Liver (tissue), 8 donors: ENCODE measurements at regions not wholly inside any gene's neighbourhood (a gene's known extent, or its start where the extent isn't known, plus 50 kb on each side); places are given as distances from the start of the nearest gene placed in this dataset.

Source experiments
- DNase-seq: peaks from one replicate; pipeline ENCODE4 v3.0.0-alpha.2; 2017; ENCODE audit warnings: low spot score
- H3K27ac ChIP-seq, 2 donors: one replicate each; pipeline ENCODE4 v1.7.0; 2013; ENCODE audit warnings: inconsistent platforms in 2 of 2, low read length in 2 of 2, control low read depth in 1 of 2, low read depth in 1 of 2, mild to moderate bottlenecking in 1 of 2
- H3K27me3 ChIP-seq, 4 donors: one replicate each; pipeline versions ENCODE4 v1.6.1 to v1.7.0; 2013; ENCODE audit warnings: low read length in 3 of 4, inconsistent platforms in 1 of 4, mild to moderate bottlenecking in 1 of 4, moderate library complexity in 1 of 4; ENCODE audit not compliant: control insufficient read depth in 4 of 4, insufficient read depth in 4 of 4
- H3K36me3 ChIP-seq, 4 donors: one replicate each; pipeline versions ENCODE4 v1.6.1 to v1.7.0; 2013; ENCODE audit warnings: low read length in 3 of 4, mild to moderate bottlenecking in 3 of 4, low read depth in 1 of 4, moderate library complexity in 1 of 4; ENCODE audit not compliant: control insufficient read depth in 4 of 4, insufficient read depth in 3 of 4
- H3K4me1 ChIP-seq, 4 donors: one replicate each; pipeline versions ENCODE4 v1.6.1 to v1.7.0; 2013; ENCODE audit warnings: low read length in 3 of 4, mild to moderate bottlenecking in 3 of 4, moderate library complexity in 1 of 4; ENCODE audit not compliant: control insufficient read depth in 4 of 4, insufficient read depth in 4 of 4
- H3K4me3 ChIP-seq, 3 donors: one replicate each; pipeline versions ENCODE4 v1.6.1 to v1.7.0; 2013; ENCODE audit warnings: low read length in 3 of 3, control low read depth in 1 of 3, low read depth in 1 of 3, mild to moderate bottlenecking in 1 of 3
- H3K9ac ChIP-seq, 2 donors: one replicate each; pipeline ENCODE4 v1.7.0; 2013; ENCODE audit warnings: low read length in 2 of 2, mild to moderate bottlenecking in 2 of 2, moderate library complexity in 2 of 2, control low read depth in 1 of 2, low read depth in 1 of 2
- H3K9me3 ChIP-seq, 4 donors: one replicate each; pipeline versions ENCODE4 v1.6.1 to v1.7.0; 2013; ENCODE audit warnings: low read length in 3 of 4; ENCODE audit not compliant: control insufficient read depth in 4 of 4
- CTCF ChIP-seq: fragments of 150-350 bp; IDR thresholded peaks from 2 replicates; pipeline ENCODE4 v1.5.1; 2017; ENCODE audit warnings: improper control_type of control experiment, low read depth, low read length; ENCODE audit not compliant: missing input control
- EGR1 ChIP-seq, 2 donors: IDR thresholded peaks; 2 replicates each; pipeline ENCODE4 v1.6.1; 2016 to 2018; ENCODE audit warnings: antibody characterized with exemption in 2 of 2, low read depth in 2 of 2
- FOXA1 ChIP-seq: IDR thresholded peaks from 2 replicates; pipeline ENCODE4 v1.6.1; 2016; ENCODE audit warnings: antibody characterized with exemption
- FOXA2 ChIP-seq: IDR thresholded peaks from 2 replicates; pipeline ENCODE4 v1.6.1; 2016; ENCODE audit warnings: antibody characterized with exemption
- HNF4A ChIP-seq, 2 donors: conservative IDR thresholded peaks; 2 replicates each; pipeline ENCODE4 v1.6.1; 2016; ENCODE audit warnings: antibody characterized with exemption in 2 of 2, mild to moderate bottlenecking in 2 of 2
- HNF4G ChIP-seq: IDR thresholded peaks from 2 replicates; pipeline ENCODE4 v1.6.1; 2016; ENCODE audit warnings: antibody characterized with exemption
- JUND ChIP-seq, 2 donors: IDR thresholded peaks; 2 replicates each; pipeline ENCODE4 v1.6.1; 2016; ENCODE audit warnings: antibody characterized with exemption in 2 of 2
- MAX ChIP-seq: IDR thresholded peaks from 2 replicates; pipeline ENCODE4 v1.6.1; 2016; ENCODE audit warnings: antibody characterized with exemption
- NR2F2 ChIP-seq: IDR thresholded peaks from 2 replicates; pipeline ENCODE4 v1.6.1; 2016; ENCODE audit warnings: antibody characterized with exemption
- RAD21 ChIP-seq, 2 donors: IDR thresholded peaks; 2 replicates each; pipeline ENCODE4 v1.6.1; 2016; ENCODE audit warnings: antibody characterized with exemption in 2 of 2, mild to moderate bottlenecking in 2 of 2
- RXRA ChIP-seq, 2 donors: IDR thresholded peaks; 2 replicates each; pipeline ENCODE4 v1.6.1; 2017 to 2018; ENCODE audit warnings: antibody characterized with exemption in 2 of 2, mild to moderate bottlenecking in 1 of 2
- SP1 ChIP-seq: IDR thresholded peaks from 2 replicates; pipeline ENCODE4 v1.6.1; 2018; ENCODE audit warnings: antibody characterized with exemption, mild to moderate bottlenecking
- TAF1 ChIP-seq: conservative IDR thresholded peaks from 2 replicates; pipeline ENCODE4 v1.6.1; 2016; ENCODE audit warnings: antibody characterized with exemption, mild to moderate bottlenecking
- YY1 ChIP-seq: IDR thresholded peaks from 2 replicates; pipeline ENCODE4 v1.6.1; 2016; ENCODE audit warnings: antibody characterized with exemption, mild to moderate bottlenecking
- ZBTB33 ChIP-seq: IDR thresholded peaks from 2 replicates; pipeline ENCODE4 v1.6.1; 2016; ENCODE audit warnings: antibody characterized with exemption
- WGBS: extraction: QIAGEN DNeasy Blood & Tissue Kit; methylation state at CpG from one replicate; pipeline ENCODE4 v1.1.7; 2013; 5-methylcytosine and 5-hydroxymethylcytosine counted together
- TF ChIP-seq, protein P1 (sequence below): IDR thresholded peaks from 2 replicates; pipeline ENCODE4 v1.6.1; 2016; ENCODE audit warnings: antibody characterized with exemption
- TF ChIP-seq, protein P2 (sequence below): IDR thresholded peaks from 2 replicates; pipeline ENCODE4 v1.6.1; 2016; ENCODE audit warnings: antibody characterized with exemption, mild to moderate bottlenecking
- donor health status: healthy.
- donor health status: healthy.
- donor health status: healthy.
- donor health status: healthy.
- donor health status: healthy.

- Histone ChIP-seq H3K27ac (no peak overlapping the region), H3K4me1 (no peaks in the 10 kb centered on the region), H3K9me3 (no peaks in the 10 kb centered on the region), H3K9ac (no peak overlapping the region), H3K4me3 (no peak overlapping the region), H3K36me3 (no peaks in the 10 kb centered on the region), H3K27me3 (peaks cover 0 to 7% (median 0%) of the 10 kb centered on the region in 4 donors)
- DNase-seq, result no peak
- 96% methylated on average over 1 of the region's 1 CpG for WGBS
- no peak for TF ChIP-seq TAF1
- TF ChIP-seq, protein P1, sequence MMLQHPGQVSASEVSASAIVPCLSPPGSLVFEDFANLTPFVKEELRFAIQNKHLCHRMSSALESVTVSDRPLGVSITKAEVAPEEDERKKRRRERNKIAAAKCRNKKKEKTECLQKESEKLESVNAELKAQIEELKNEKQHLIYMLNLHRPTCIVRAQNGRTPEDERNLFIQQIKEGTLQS, result no peak
- no peak for TF ChIP-seq SP1
- TF ChIP-seq JUND (IDR thresholded peaks at IDR 0.05), result no peak
- no peak for TF ChIP-seq HNF4A (conservative IDR thresholded peaks at IDR 0.05)
- TF ChIP-seq, protein P2, sequence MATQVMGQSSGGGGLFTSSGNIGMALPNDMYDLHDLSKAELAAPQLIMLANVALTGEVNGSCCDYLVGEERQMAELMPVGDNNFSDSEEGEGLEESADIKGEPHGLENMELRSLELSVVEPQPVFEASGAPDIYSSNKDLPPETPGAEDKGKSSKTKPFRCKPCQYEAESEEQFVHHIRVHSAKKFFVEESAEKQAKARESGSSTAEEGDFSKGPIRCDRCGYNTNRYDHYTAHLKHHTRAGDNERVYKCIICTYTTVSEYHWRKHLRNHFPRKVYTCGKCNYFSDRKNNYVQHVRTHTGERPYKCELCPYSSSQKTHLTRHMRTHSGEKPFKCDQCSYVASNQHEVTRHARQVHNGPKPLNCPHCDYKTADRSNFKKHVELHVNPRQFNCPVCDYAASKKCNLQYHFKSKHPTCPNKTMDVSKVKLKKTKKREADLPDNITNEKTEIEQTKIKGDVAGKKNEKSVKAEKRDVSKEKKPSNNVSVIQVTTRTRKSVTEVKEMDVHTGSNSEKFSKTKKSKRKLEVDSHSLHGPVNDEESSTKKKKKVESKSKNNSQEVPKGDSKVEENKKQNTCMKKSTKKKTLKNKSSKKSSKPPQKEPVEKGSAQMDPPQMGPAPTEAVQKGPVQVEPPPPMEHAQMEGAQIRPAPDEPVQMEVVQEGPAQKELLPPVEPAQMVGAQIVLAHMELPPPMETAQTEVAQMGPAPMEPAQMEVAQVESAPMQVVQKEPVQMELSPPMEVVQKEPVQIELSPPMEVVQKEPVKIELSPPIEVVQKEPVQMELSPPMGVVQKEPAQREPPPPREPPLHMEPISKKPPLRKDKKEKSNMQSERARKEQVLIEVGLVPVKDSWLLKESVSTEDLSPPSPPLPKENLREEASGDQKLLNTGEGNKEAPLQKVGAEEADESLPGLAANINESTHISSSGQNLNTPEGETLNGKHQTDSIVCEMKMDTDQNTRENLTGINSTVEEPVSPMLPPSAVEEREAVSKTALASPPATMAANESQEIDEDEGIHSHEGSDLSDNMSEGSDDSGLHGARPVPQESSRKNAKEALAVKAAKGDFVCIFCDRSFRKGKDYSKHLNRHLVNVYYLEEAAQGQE, result no peak
- TF ChIP-seq HNF4G, result no peak
- no peak for TF ChIP-seq YY1
- no peak for TF ChIP-seq FOXA2
- no peak for TF ChIP-seq CTCF
- TF ChIP-seq RAD21 (IDR thresholded peaks at IDR 0.05), result no peak
- no peak for TF ChIP-seq FOXA1
- no peak for TF ChIP-seq RXRA (IDR thresholded peaks at IDR 0.05)
Measured at GRCh38 chr2:728165-728564, 51.0 kb upstream of the TMEM18 start.

DNA sequence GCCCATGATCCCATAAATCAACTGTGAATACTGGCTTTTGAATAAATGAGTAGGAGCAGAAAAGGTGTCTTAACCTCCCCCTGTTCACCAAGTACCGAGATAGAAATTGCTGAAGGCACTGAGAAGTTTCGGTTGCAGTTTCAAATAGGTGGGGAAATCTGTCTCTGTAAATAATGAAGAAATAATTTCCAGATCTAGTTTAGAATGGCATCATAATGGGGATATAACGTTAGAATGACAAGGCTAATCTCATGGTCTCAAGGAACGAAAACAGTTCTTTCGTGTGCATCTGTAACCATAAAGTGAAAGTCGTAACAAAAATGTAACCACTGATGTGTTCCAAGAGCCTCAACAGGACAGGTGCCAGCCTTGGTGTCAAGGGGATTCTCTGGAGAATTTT, 49.9 kb upstream of the TMEM18 start:
- Histone ChIP-seq H3K9me3 (no peaks in the 10 kb centered on the region), H3K36me3 (no peaks in the 10 kb centered on the region), H3K4me3 (no peak overlapping the region), H3K27ac (no peak overlapping the region), H3K9ac (no peak overlapping the region), H3K4me1 (no peaks in the 10 kb centered on the region), H3K27me3 (peaks cover 0 to 7% (median 0%) of the 10 kb centered on the region in 4 donors)
- TF ChIP-seq NR2F2 (no peak), FOXA1 (no peak), SP1 (no peak), RAD21 (IDR thresholded peaks at IDR 0.05) (no peak), YY1 (no peak), HNF4A (conservative IDR thresholded peaks at IDR 0.05) (no peak), EGR1 (IDR thresholded peaks at IDR 0.05; ENCODE audit: low read depth in 2 of 2) (no peak), RXRA (IDR thresholded peaks at IDR 0.05) (no peak), HNF4G (no peak), JUND (IDR thresholded peaks at IDR 0.05) (no peak), ZBTB33 (no peak), MAX (no peak)
- TF ChIP-seq, protein P1, result no peak
- DNase-seq, result no peak
- 59% methylated on average over 6 of the region's 6 CpGs for WGBS
